ENCODE measurements at regions not wholly inside any gene's neighbourhood (a gene's known extent, or its start where the extent isn't known, plus 50 kb on each side); places are given as distances from the start of the nearest gene placed in this dataset.

GRCh38 chr9:13431692-13432091, 152.2 kb upstream of the MPDZ start:
- TF ChIP-seq EZH2phosphoT487 (IDR thresholded peaks at IDR 0.05; ENCODE audit: borderline replicate concordance, low read length), result no peak
- TF ChIP-seq, protein P1, sequence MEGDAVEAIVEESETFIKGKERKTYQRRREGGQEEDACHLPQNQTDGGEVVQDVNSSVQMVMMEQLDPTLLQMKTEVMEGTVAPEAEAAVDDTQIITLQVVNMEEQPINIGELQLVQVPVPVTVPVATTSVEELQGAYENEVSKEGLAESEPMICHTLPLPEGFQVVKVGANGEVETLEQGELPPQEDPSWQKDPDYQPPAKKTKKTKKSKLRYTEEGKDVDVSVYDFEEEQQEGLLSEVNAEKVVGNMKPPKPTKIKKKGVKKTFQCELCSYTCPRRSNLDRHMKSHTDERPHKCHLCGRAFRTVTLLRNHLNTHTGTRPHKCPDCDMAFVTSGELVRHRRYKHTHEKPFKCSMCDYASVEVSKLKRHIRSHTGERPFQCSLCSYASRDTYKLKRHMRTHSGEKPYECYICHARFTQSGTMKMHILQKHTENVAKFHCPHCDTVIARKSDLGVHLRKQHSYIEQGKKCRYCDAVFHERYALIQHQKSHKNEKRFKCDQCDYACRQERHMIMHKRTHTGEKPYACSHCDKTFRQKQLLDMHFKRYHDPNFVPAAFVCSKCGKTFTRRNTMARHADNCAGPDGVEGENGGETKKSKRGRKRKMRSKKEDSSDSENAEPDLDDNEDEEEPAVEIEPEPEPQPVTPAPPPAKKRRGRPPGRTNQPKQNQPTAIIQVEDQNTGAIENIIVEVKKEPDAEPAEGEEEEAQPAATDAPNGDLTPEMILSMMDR (IDR thresholded peaks at IDR 0.05; ENCODE audit: low read depth, low read length, poor library complexity, severe bottlenecking), result no peak
- Histone ChIP-seq H3K4me2 (ENCODE audit: low read length) (no peak overlapping the region), H3K27me3 (ENCODE audit: control insufficient read depth, low read length) (no peaks in the 10 kb centered on the region), H3K36me3 (ENCODE audit: control insufficient read depth, low read length) (no peaks in the 10 kb centered on the region), H3F3A (ENCODE audit: control insufficient read depth, insufficient read depth) (no peaks in the 10 kb centered on the region), H3K9me3 (ENCODE audit: control insufficient read depth, insufficient read depth, low read length) (no peaks in the 10 kb centered on the region), H4K20me1 (ENCODE audit: control insufficient read depth, insufficient read depth, low read depth, low read length) (no peaks in the 10 kb centered on the region), H3K4me3 (ENCODE audit: low read length) (no peak overlapping the region), H3K27ac (ENCODE audit: low read depth, low read length) (no peak overlapping the region), H3K79me2 (ENCODE audit: control insufficient read depth, low read length) (no peaks in the 10 kb centered on the region), H3K4me1 (ENCODE audit: control insufficient read depth, low read length) (no peaks in the 10 kb centered on the region), H3K9me2 (replicated peaks; ENCODE audit: control insufficient read depth, low read length) (no peaks in the 10 kb centered on the region)

GRCh38 chr9:13431222-13431536, 151.7 kb upstream of the MPDZ start:
- Histone ChIP-seq H3K27me3 (ENCODE audit: control insufficient read depth, low read length) (no peaks in the 10 kb centered on the region), H3K4me2 (ENCODE audit: low read length) (no peak overlapping the region), H3F3A (ENCODE audit: control insufficient read depth, insufficient read depth) (no peaks in the 10 kb centered on the region), H3K9me3 (ENCODE audit: control insufficient read depth, insufficient read depth, low read length) (no peaks in the 10 kb centered on the region), H3K4me1 (ENCODE audit: control insufficient read depth, low read length) (no peaks in the 10 kb centered on the region), H3K9me2 (replicated peaks; ENCODE audit: control insufficient read depth, low read length) (no peaks in the 10 kb centered on the region), H4K20me1 (ENCODE audit: control insufficient read depth, insufficient read depth, low read depth, low read length) (no peaks in the 10 kb centered on the region), H3K79me2 (ENCODE audit: control insufficient read depth, low read length) (no peaks in the 10 kb centered on the region), H3K36me3 (ENCODE audit: control insufficient read depth, low read length) (no peaks in the 10 kb centered on the region), H3K27ac (ENCODE audit: low read depth, low read length) (no peak overlapping the region), H3K4me3 (ENCODE audit: low read length) (no peak overlapping the region)
- no peak for TF ChIP-seq EZH2phosphoT487 (IDR thresholded peaks at IDR 0.05; ENCODE audit: borderline replicate concordance, low read length)
- TF ChIP-seq, protein P1 (IDR thresholded peaks at IDR 0.05; ENCODE audit: low read depth, low read length, poor library complexity, severe bottlenecking), result no peak

DNA sequence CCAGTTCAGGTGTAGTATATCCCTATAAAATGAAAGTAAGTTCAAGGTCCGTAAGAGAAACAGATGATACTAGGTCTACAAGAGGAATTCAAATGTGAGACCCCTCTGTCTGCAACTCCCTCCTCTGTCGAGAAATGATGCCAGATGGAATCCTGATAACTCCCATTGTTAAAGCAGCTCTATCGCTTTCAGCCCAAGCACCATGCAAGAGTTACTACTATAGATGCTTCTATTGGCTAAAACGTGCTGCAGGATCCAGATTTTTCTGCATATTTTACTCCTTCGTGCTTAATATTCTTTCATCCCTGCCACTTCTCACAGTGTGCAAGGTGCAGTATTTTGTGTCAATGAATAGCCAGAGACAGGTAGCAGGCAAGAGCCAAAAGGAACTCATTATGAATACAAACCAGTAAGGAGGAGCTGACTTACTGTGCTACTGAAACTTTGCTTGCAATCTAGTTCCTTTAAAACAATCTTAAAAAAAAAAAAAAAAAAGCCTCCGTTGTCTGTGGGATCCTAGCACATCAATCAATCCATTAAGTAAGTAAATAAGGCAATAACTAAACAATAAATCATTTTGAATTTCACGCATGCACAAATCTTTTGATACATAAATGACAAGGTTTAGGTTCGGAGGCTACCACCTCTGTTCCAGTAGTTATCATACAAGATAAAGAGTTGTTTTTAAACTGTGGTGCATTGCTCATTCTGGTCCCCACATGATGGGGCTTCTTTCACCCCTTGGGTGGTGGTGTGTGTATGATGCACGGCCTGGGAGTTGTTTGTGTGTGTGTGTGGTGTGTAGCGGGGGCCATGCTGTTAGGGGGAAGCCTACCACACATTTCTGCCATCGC, 151.1 kb upstream of the MPDZ start:
- H3F3A ChIP-seq (ENCODE audit: control insufficient read depth, insufficient read depth), result no peaks in the 10 kb centered on the region
- no peak overlapping the region for H3K4me3 ChIP-seq (ENCODE audit: low read length)
- TF ChIP-seq, protein P1 (IDR thresholded peaks at IDR 0.05; ENCODE audit: low read depth, low read length, poor library complexity, severe bottlenecking), result no peak
- TF ChIP-seq EZH2phosphoT487 (IDR thresholded peaks at IDR 0.05; ENCODE audit: borderline replicate concordance, low read length), result no peak
- no peaks in the 10 kb centered on the region for H4K20me1 ChIP-seq (ENCODE audit: control insufficient read depth, insufficient read depth, low read depth, low read length)
- no peaks in the 10 kb centered on the region for H3K9me2 ChIP-seq (replicated peaks; ENCODE audit: control insufficient read depth, low read length)
- H3K27ac ChIP-seq (ENCODE audit: low read depth, low read length), result no peak overlapping the region
- H3K4me2 ChIP-seq (ENCODE audit: low read length), result no peak overlapping the region
- no peaks in the 10 kb centered on the region for H3K79me2 ChIP-seq (ENCODE audit: control insufficient read depth, low read length)
- H3K36me3 ChIP-seq (ENCODE audit: control insufficient read depth, low read length), result no peaks in the 10 kb centered on the region
- H3K4me1 ChIP-seq (ENCODE audit: control insufficient read depth, low read length), result no peaks in the 10 kb centered on the region
- no peaks in the 10 kb centered on the region for H3K9me3 ChIP-seq (ENCODE audit: control insufficient read depth, insufficient read depth, low read length)
- H3K27me3 ChIP-seq (ENCODE audit: control insufficient read depth, low read length), result no peaks in the 10 kb centered on the region

Measured in DOHH2 (cell line).